Peyer's patch (tissue), 4 donors: ENCODE measurements at regions not wholly inside any gene's neighbourhood (a gene's known extent, or its start where the extent isn't known, plus 50 kb on each side); places are given as distances from the start of the nearest gene placed in this dataset.

Source experiments
- CTCF ChIP-seq, 6 experiments: fragments of 450-650 bp in 4 of 6; fragments of 200-600 bp in 2 of 6; sonication (generic) in 1 of 6; IDR thresholded peaks; one replicate each; pipeline ENCODE4 v1.5.1; 2017 to 2019; ENCODE audit warnings: antibody characterized with exemption in 6 of 6, mild to moderate bottlenecking in 3 of 6, moderate library complexity in 1 of 6
- POLR2A ChIP-seq, 2 donors: fragments of 450-650 bp; IDR thresholded peaks; one replicate each; pipeline ENCODE4 v1.5.1; 2017; ENCODE audit warnings: antibody characterized with exemption in 2 of 2, mild to moderate bottlenecking in 2 of 2, moderate library complexity in 2 of 2

GRCh38 chr4:101655857-101656256 is 134.7 kb upstream of the BANK1 start:
- TF ChIP-seq POLR2A (IDR thresholded peaks at IDR 0.05) (no peak), CTCF (IDR thresholded peaks at IDR 0.05) (no peak)
